Hematopoietic multipotent progenitor cell treated with erythropoietin and hydrocortisone succinate and interleukin-3 and kit ligand, for 4 days (in vitro differentiated cells): ENCODE measurements at regions not wholly inside any gene's neighbourhood (a gene's known extent, or its start where the extent isn't known, plus 50 kb on each side); places are given as distances from the start of the nearest gene placed in this dataset.

Experiments
- DNase-seq: peaks from one replicate; pipeline ENCODE4 v3.0.0-alpha.2; 2015

DNA sequence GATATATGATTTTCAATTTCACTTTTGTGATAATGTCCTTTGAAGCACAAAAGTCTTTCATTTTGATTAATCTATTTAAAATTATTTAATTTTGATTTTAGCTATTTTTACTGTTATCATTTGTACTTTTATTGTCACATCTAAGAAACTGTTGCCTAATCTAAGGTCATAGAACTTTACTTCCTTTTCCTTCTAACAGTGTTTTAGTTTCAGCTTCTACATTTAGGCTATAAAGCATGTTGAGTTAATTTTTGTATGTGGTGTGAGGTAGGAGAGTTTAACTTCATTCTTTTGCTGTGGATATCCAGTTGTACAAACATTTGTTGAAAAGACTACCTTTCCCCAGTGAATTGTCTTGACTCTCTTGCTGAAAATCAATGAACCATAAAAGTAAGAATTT is 204.5 kb downstream of the TM2D1 start:
- peak; percentile 11 for DNase-seq

DNA sequence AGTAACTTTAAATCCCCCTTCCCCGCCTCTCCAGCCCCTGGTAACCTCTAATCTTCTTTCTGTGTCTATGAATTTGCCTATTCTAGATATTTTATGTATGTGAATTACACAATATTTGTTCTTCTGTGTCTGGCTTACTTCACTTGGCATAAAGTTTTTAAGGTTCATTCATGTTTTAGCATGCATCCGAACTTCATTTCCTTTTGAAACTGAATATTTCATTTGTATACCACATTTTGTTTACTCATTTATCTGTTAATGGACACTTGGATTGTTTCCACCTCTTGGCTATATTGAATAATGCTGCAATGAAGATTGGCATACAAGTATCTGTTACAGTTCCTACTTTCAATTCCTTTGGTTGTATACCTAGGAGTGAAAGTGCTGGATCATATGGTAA is 205.3 kb downstream of the TM2D1 start:
- no peak for DNase-seq

DNA sequence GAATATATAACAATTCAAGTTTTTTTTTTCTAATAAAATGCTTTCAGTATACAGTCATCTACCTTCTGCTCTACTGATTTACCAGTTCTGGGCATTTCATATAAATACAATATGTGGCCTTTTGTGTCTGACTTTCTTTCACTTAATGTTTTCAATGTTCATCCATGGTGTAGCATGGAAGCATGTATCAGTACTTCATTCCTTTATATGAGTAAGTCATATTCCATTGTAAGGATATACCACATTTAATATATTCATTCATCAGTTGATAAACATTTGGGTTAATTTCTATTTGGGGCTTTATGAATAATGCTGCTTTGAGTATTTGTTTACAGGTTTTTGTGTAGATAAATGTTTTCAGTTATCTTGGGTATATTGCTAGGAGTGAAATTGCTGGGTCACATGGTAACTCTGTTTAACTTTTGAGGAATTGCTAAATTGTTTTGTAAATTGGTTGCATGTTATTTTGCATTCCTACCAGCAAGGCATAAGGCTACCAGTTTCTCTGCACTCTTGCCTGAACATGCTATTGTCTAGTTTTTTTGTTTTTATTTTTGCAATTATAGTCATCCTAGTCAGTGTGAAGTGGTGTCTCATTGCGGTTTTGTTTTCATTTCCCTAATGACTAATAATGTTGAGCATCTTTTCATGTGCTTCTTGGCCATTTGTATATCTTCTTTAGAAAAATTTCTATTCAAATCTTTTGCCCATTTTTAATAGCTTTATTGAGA is 206.1 kb downstream of the TM2D1 start:
- DNase-seq: no peak

DNA sequence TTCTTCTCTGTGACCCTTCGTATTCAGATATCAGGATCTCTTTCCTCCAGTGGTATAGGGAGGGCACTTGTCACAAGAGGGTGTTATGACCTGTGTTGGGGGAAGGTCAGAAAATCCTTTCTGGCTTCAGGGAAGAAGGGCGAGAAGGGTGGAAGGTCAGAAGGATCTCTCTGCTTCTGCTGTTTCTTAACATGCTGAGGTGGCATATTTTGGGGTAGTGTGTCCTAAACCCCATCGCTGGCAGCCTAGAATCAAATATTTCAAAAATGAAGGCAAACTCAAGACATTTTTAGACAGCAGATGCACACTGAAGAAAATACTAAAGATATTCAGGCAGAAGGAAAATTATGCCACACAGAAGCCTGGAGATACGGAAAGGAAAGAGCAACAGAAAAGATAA is 207.6 kb downstream of the TM2D1 start:
- DNase-seq: no peak

DNA sequence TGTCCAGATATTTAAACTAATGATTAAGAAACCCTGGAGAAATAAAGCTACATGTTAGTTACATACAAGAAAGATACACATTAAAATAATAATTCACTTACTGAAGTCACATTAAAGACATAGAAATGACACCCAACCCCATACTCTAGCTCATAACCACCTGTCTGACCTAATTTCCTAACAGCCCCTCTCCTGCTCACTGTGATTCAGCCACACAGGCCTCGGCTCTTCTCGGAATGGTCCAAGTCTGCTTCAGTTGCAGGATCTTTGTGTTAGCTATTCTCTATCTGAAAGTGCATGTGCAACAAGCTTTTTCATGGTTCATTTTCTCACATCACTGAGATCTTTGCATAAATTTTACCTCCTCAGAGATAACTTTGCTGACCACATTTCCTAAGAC is 209.8 kb downstream of the TM2D1 start:
- no peak for DNase-seq
